Panc1 (cell line): ENCODE measurements at regions not wholly inside any gene's neighbourhood (a gene's known extent, or its start where the extent isn't known, plus 50 kb on each side); places are given as distances from the start of the nearest gene placed in this dataset.

ENCODE experiments used
- CTCF ChIP-seq: fragments of 450-650 bp; IDR thresholded peaks from 2 replicates; pipeline ENCODE4 v1.5.1; 2017; ENCODE audit warnings: mild to moderate bottlenecking
- TCF7L2 ChIP-seq: IDR thresholded peaks from 2 replicates; pipeline ENCODE4 v1.6.1; 2011; ENCODE audit warnings: mild to moderate bottlenecking, low read depth, low read length, inconsistent platforms

GRCh38 chr1:5810553-5811270 lies 181.5 kb downstream of the NPHP4 start:
- TF ChIP-seq CTCF (no peak), TCF7L2 (no peak)
